H1 (cell line): ENCODE measurements at regions not wholly inside any gene's neighbourhood (a gene's known extent, or its start where the extent isn't known, plus 50 kb on each side); places are given as distances from the start of the nearest gene placed in this dataset.

Experiments used
- CTCF ChIA-PET: fragments of 300-600 bp; sonication (Branson Sonifier 250); formaldehyde crosslinking; loops from one replicate; lab custom pipeline; 2021; ENCODE audit not compliant: partially characterized antibody; lab: Charles Lee
- POLR2A ChIA-PET: fragments of 300-600 bp; sonication (Branson Sonifier 250); formaldehyde crosslinking; loops from one replicate; lab custom pipeline; 2021; ENCODE audit warnings: inconsistent platforms; ENCODE audit not compliant: partially characterized antibody; lab: Charles Lee
- DNase-seq, 2 experiments: peaks; one replicate each; pipeline versions ENCODE4 v3.0.0 to v3.0.0-alpha.2; 2010 to 2022; ENCODE audit warnings: low spot score in 2 of 2, low read depth in 1 of 2, mixed read lengths in 1 of 2
- FAIRE-seq: peaks from 2 replicates; lab custom pipeline; 2011; peaks lifted over from hg19 to GRCh38; lab: Jason Lieb, UNC
- H2AFZ ChIP-seq: 2 replicates; pipeline ENCODE4 v1.8.1; 2012; ENCODE audit warnings: low read length, inconsistent platforms
- H2AK5ac ChIP-seq: 2 replicates; pipeline ENCODE4 v1.6.1; 2013; ENCODE audit warnings: low read depth, low read length
- H2BK120ac ChIP-seq: replicated peaks from 2 replicates; pipeline ENCODE3; 2013; ENCODE audit warnings: low read depth, low read length, inconsistent platforms
- H2BK12ac ChIP-seq: 2 replicates; pipeline ENCODE4 v1.6.1; 2013; ENCODE audit warnings: low read depth, low read length
- H2BK15ac ChIP-seq: 2 replicates; pipeline ENCODE4 v1.6.1; 2013; ENCODE audit warnings: low read length
- H2BK20ac ChIP-seq: 2 replicates; pipeline ENCODE4 v1.6.1; 2013; ENCODE audit warnings: low read length
- H2BK5ac ChIP-seq: 2 replicates; pipeline ENCODE4 v1.6.1; 2013; ENCODE audit warnings: low read depth, low read length
- H3K14ac ChIP-seq: 2 replicates; pipeline ENCODE4 v1.6.1; 2013; ENCODE audit warnings: inconsistent platforms; ENCODE audit not compliant: insufficient read length
- H3K18ac ChIP-seq: 2 replicates; pipeline ENCODE4 v1.6.1; 2013; ENCODE audit warnings: low read length; ENCODE audit errors: extremely low read depth
- H3K23ac ChIP-seq: 2 replicates; pipeline ENCODE4 v1.6.1; 2013; ENCODE audit warnings: inconsistent platforms; ENCODE audit not compliant: insufficient read length
- H3K23me2 ChIP-seq: 2 replicates; pipeline ENCODE4 v1.6.1; 2013; ENCODE audit warnings: low read depth, low read length
- H3K27ac ChIP-seq: 2 replicates; pipeline ENCODE4 v1.6.1; 2011; ENCODE audit warnings: low read depth, low read length, inconsistent platforms
- H3K27me3 ChIP-seq, 4 experiments: replicated peaks in 1 of 4; 1 replicate in 1 of 4; 2 replicates in 3 of 4; pipeline versions ENCODE4 v1.6.1 to v1.8.1; 2011 to 2013; ENCODE audit warnings: low read length in 3 of 4, mild to moderate bottlenecking in 3 of 4, inconsistent platforms in 2 of 4, mixed read lengths in 2 of 4, moderate library complexity in 1 of 4; ENCODE audit not compliant: control insufficient read depth in 3 of 4, insufficient read depth in 3 of 4; ENCODE audit errors: extremely low read depth in 1 of 4
- H3K36me3 ChIP-seq, 4 experiments: 2 replicates each; pipeline versions ENCODE4 v1.6.1 to v1.8.1; 2011 to 2013; ENCODE audit warnings: mild to moderate bottlenecking in 4 of 4, low read length in 3 of 4, moderate library complexity in 2 of 4, control low read depth in 1 of 4, inconsistent platforms in 1 of 4; ENCODE audit not compliant: insufficient read depth in 4 of 4, control insufficient read depth in 2 of 4
- H3K4ac ChIP-seq: replicated peaks from 2 replicates; pipeline ENCODE3; 2013; ENCODE audit warnings: low read length, low read depth, mixed read lengths, inconsistent platforms; ENCODE audit not compliant: insufficient read length
- H3K4me1 ChIP-seq, 4 experiments: replicated peaks in 1 of 4; 1 replicate in 1 of 4; 2 replicates in 3 of 4; pipeline versions ENCODE4 v1.6.1 to v1.8.1; 2011 to 2013; ENCODE audit warnings: low read length in 3 of 4, inconsistent platforms in 2 of 4, mixed read lengths in 1 of 4; ENCODE audit not compliant: insufficient read depth in 4 of 4, control insufficient read depth in 3 of 4
- H3K4me2 ChIP-seq, 2 experiments: 2 replicates each; pipeline versions ENCODE4 v1.6.1 to v1.8.1; 2011 to 2013; ENCODE audit warnings: low read depth in 2 of 2, low read length in 2 of 2, control low read depth in 1 of 2, inconsistent platforms in 1 of 2, mild to moderate bottlenecking in 1 of 2; ENCODE audit not compliant: insufficient read depth in 1 of 2
- H3K4me3 ChIP-seq, 4 experiments: fragments of 200-600, 300-600 bp in 1 of 4; sonication (generic), shearing (Covaris generic), sonication (Bioruptor Twin) in 1 of 4; 2 replicates each; pipeline versions ENCODE4 v1.5.1 to v1.8.1; 2011 to 2016; ENCODE audit warnings: low read length in 4 of 4, low read depth in 3 of 4, control low read depth in 2 of 4, inconsistent platforms in 2 of 4, mild to moderate bottlenecking in 2 of 4, mixed read lengths in 1 of 4, moderate library complexity in 1 of 4; ENCODE audit not compliant: insufficient read depth in 2 of 4; ENCODE audit errors: extremely low read depth in 1 of 4
- H3K56ac ChIP-seq: replicated peaks from 2 replicates; pipeline ENCODE3; 2013; ENCODE audit warnings: low read depth, mild to moderate bottlenecking, mixed read lengths, low read length, inconsistent platforms; ENCODE audit not compliant: insufficient read length
- H3K79me1 ChIP-seq: 2 replicates; pipeline ENCODE4 v1.6.1; 2013; ENCODE audit warnings: low read depth, low read length, control low read depth
- H3K79me2 ChIP-seq, 2 experiments: 2 replicates each; pipeline versions ENCODE4 v1.6.1 to v1.8.1; 2012 to 2013; ENCODE audit warnings: low read length in 2 of 2, mild to moderate bottlenecking in 2 of 2, inconsistent platforms in 1 of 2; ENCODE audit not compliant: insufficient read depth in 2 of 2, control insufficient read depth in 1 of 2
- H3K9ac ChIP-seq, 4 experiments: replicated peaks in 1 of 4; 1 replicate in 1 of 4; 2 replicates in 3 of 4; pipeline versions ENCODE4 v1.6.1 to v1.8.1; 2011 to 2013; ENCODE audit warnings: low read depth in 3 of 4, low read length in 3 of 4, control low read depth in 2 of 4, mild to moderate bottlenecking in 2 of 4, moderate library complexity in 2 of 4, inconsistent platforms in 1 of 4; ENCODE audit errors: extremely low read depth in 1 of 4
- H3K9me3 ChIP-seq, 2 experiments: 2 replicates each; pipeline versions ENCODE4 v1.6.1 to v1.8.1; 2012 to 2013; ENCODE audit warnings: mild to moderate bottlenecking in 2 of 2, moderate library complexity in 2 of 2, control low read depth in 1 of 2, inconsistent platforms in 1 of 2, low read depth in 1 of 2, low read length in 1 of 2, mixed read lengths in 1 of 2; ENCODE audit not compliant: insufficient read depth in 2 of 2
- H4K20me1 ChIP-seq, 2 experiments: replicated peaks in 1 of 2; 2 replicates each; pipeline versions ENCODE3 to v1.8.1; 2011 to 2013; ENCODE audit warnings: inconsistent platforms in 2 of 2, low read length in 2 of 2, mild to moderate bottlenecking in 1 of 2; ENCODE audit not compliant: insufficient read depth in 2 of 2, control insufficient read depth in 1 of 2
- H4K5ac ChIP-seq: 2 replicates; pipeline ENCODE4 v1.6.1; 2013; ENCODE audit warnings: low read length, low read depth, mixed read lengths, inconsistent platforms; ENCODE audit not compliant: insufficient read length
- H4K8ac ChIP-seq: 2 replicates; pipeline ENCODE4 v1.8.0; 2013; ENCODE audit warnings: mild to moderate bottlenecking, moderate library complexity, low read length, inconsistent platforms; ENCODE audit not compliant: insufficient read depth; ENCODE audit errors: extremely low read depth
- H4K91ac ChIP-seq: replicated peaks from 2 replicates; pipeline ENCODE3; 2013; ENCODE audit warnings: low read length, mixed read lengths, inconsistent platforms; ENCODE audit not compliant: insufficient read length
- ATF3 ChIP-seq: IDR thresholded peaks from 2 replicates; pipeline ENCODE4 v1.6.1; 2011; ENCODE audit warnings: low read depth, mild to moderate bottlenecking, low read length; ENCODE audit not compliant: insufficient read depth
- BRCA1 ChIP-seq: IDR thresholded peaks from 2 replicates; pipeline ENCODE4 v1.6.1; 2012; ENCODE audit warnings: low read depth, low read length, improper control_type of control experiment
- E2F6 ChIP-seq: IDR thresholded peaks from 2 replicates; pipeline ENCODE4 v1.6.1; 2012; ENCODE audit warnings: inconsistent platforms
- EGR1 ChIP-seq: IDR thresholded peaks from 2 replicates; pipeline ENCODE4 v1.6.1; 2011; ENCODE audit warnings: low read depth, low read length, borderline replicate concordance
- EP300 ChIP-seq, 2 experiments: IDR thresholded peaks; 1 replicate in 1 of 2; 2 replicates in 1 of 2; pipeline ENCODE4 v1.6.1; 2011 to 2012; ENCODE audit warnings: low read depth in 2 of 2, low read length in 2 of 2, mild to moderate bottlenecking in 2 of 2, borderline replicate concordance in 1 of 2, inconsistent platforms in 1 of 2, moderate library complexity in 1 of 2
- HDAC2 ChIP-seq, 2 experiments: fragments of 300-600 bp in 1 of 2; sonication (generic) in 1 of 2; IDR thresholded peaks; 2 replicates each; pipeline ENCODE4 v1.6.1; 2011 to 2012; ENCODE audit warnings: low read depth in 2 of 2, low read length in 2 of 2, mild to moderate bottlenecking in 2 of 2, moderate library complexity in 2 of 2, borderline replicate concordance in 1 of 2, inconsistent platforms in 1 of 2
- MAFK ChIP-seq: IDR thresholded peaks from 2 replicates; pipeline ENCODE4 v1.6.1; 2012; ENCODE audit warnings: low read depth, mild to moderate bottlenecking, improper control_type of control experiment, low read length
- POLR2AphosphoS5 ChIP-seq: IDR thresholded peaks from 2 replicates; pipeline ENCODE4 v1.6.1; 2011; ENCODE audit warnings: low read depth, low read length
- SIRT6 ChIP-seq: IDR thresholded peaks from one replicate; pipeline ENCODE4 v1.7.1; 2012; ENCODE audit warnings: low read length, inconsistent platforms
- SIX5 ChIP-seq: IDR thresholded peaks from 2 replicates; pipeline ENCODE4 v1.6.1; 2011; ENCODE audit warnings: mild to moderate bottlenecking, low read depth, low read length
- TAF1 ChIP-seq: IDR thresholded peaks from 2 replicates; pipeline ENCODE4 v1.6.1; 2011; ENCODE audit warnings: mild to moderate bottlenecking, low read depth, low read length
- TCF12 ChIP-seq: IDR thresholded peaks from 2 replicates; pipeline ENCODE4 v1.6.1; 2011; ENCODE audit warnings: low read depth, mild to moderate bottlenecking, low read length
- WGBS, 2 experiments: shearing (Covaris generic) in 1 of 2; methylation state at CpG; one replicate each; pipeline versions ENCODE4 v1.1.6 to v1.1.7; 2013 to 2015; ENCODE audit warnings: low lambda C conversion rate in 2 of 2, mixed read lengths in 2 of 2, inconsistent platforms in 1 of 2, low coverage in 1 of 2, missing lambda C conversion rate in 1 of 2; ENCODE audit not compliant: insufficient replicate concordance in 2 of 2, insufficient coverage in 1 of 2, insufficient read length in 1 of 2; ENCODE audit errors: extremely low coverage in 1 of 2, missing lambda C conversion rate in 1 of 2; 5-methylcytosine and 5-hydroxymethylcytosine counted together

GRCh38 chr6:44665143-44665542, 277.6 kb downstream of the CDC5L start:
- FAIRE-seq (no peak), DNase-seq (no peak)
- no peaks in the 10 kb centered on the region for H3K79me1 ChIP-seq
- H3K4ac ChIP-seq, result peak overlapping the region; percentile 49
- H3K27ac ChIP-seq, result peak overlapping the region; percentile 6; the same call in 1 of the 2 replicates
- no peak overlapping the region for H4K5ac ChIP-seq
- no peaks in the 10 kb centered on the region for H3K23me2 ChIP-seq
- H3K27me3 ChIP-seq, result no peaks in the 10 kb centered on the region; a peak in 1 of 7 replicates
- peaks cover 9 to 37% (median 28%) of the 10 kb centered on the region in 4 experiments for H3K4me1 ChIP-seq
- H4K20me1 ChIP-seq, result no peaks in the 10 kb centered on the region
- H3K9me3 ChIP-seq, result no peaks in the 10 kb centered on the region
- no peak overlapping the region for H4K8ac ChIP-seq
- H3K4me3 ChIP-seq, result no peak overlapping the region
- peak overlapping the region; percentile 97; the same call in 1 of the 2 replicates for H2BK5ac ChIP-seq
- no peaks in the 10 kb centered on the region for H3K79me2 ChIP-seq
- H3K9ac ChIP-seq, result no peak overlapping the region
- H3K36me3 ChIP-seq, result no peaks in the 10 kb centered on the region
- H4K91ac ChIP-seq, result peak overlapping the region; percentile 13
- TF ChIP-seq EGR1 (no peak), BRCA1 (no peak), E2F6 (no peak), MAFK (no peak), POLR2AphosphoS5 (no peak), TCF12 (no peak), ATF3 (no peak), TAF1 (no peak), SIX5 (no peak), EP300 (IDR thresholded peaks at IDR 0.05; ENCODE audit: borderline replicate concordance in 1 of 2, low read depth in 2 of 2, low read length in 2 of 2) (no peak), HDAC2 (IDR thresholded peaks at IDR 0.05; ENCODE audit: borderline replicate concordance in 1 of 2, low read depth in 2 of 2, low read length in 2 of 2) (no peak), SIRT6 (no peak)
- H3K56ac ChIP-seq, result no peak overlapping the region
- peak overlapping the region; percentile 54 for H2AK5ac ChIP-seq
- H3K14ac ChIP-seq, result no peak overlapping the region
- H3K4me2 ChIP-seq, result no peak overlapping the region
- no peak overlapping the region for H2AFZ ChIP-seq
- no peak overlapping the region for H3K23ac ChIP-seq
- ChIA-PET CTCF (interaction anchor here (0.8 to 3.1 kb wide), 9 partner anchors 9 to 336 kb away, joined by 3 to 14 read pairs (median 3); no protein-coding TSS in a partner anchor), POLR2A (no interaction called here)
- H2BK120ac ChIP-seq, result peak overlapping the region; percentile 30
- H2BK15ac ChIP-seq, result no peak overlapping the region
- peak overlapping the region; percentile 91 for H3K18ac ChIP-seq
- WGBS, 2 experiments, result 94% methylated on average over 3 of the region's 3 CpGs; no CpG with 5 or more reads in 1 of the 2 experiments
- peak overlapping the region; percentile 99 for H2BK12ac ChIP-seq
- H2BK20ac ChIP-seq, result peak overlapping the region; percentile 49; the same call in 1 of the 2 replicates
